GM19328 (cell line): ENCODE measurements at regions not wholly inside any gene's neighbourhood (a gene's known extent, or its start where the extent isn't known, plus 50 kb on each side); places are given as distances from the start of the nearest gene placed in this dataset.
"Not testable (repeated sequence)": the region's sequence is repeated elsewhere in the genome, so short reads cannot be mapped to it uniquely, and the experiment has no call there.

ENCODE experiments used
- ATAC-seq: cut with Tn5 transposase; IDR thresholded peaks from one replicate; pipeline ENCODE4 v1.9.1; 2021; ENCODE audit warnings: mild to moderate bottlenecking, moderate library complexity; ENCODE audit not compliant: unreplicated experiment

- no peak for ATAC-seq
These were observed 235.6 kb upstream of the RPS23 start for GRCh38 chr5:82513738-82514137.

GRCh38 chr5:82512025-82512424 lies 233.9 kb upstream of the RPS23 start:
- ATAC-seq: no peak

- ATAC-seq: no peak
These were observed 233.0 kb upstream of the RPS23 start for GRCh38 chr5:82511134-82511533.

GRCh38 chr5:82509762-82510161 lies 231.6 kb upstream of the RPS23 start:
- ATAC-seq: no peak

GRCh38 chr5:82506390-82506789 lies 228.2 kb upstream of the RPS23 start:
- not testable (repeated sequence) for ATAC-seq

- ATAC-seq: no peak
These were observed 221.6 kb upstream of the RPS23 start for GRCh38 chr5:82499725-82500244.

GRCh38 chr5:82497242-82497641 lies 219.1 kb upstream of the RPS23 start:
- ATAC-seq: no peak

- no peak for ATAC-seq
These were observed 216.8 kb upstream of the RPS23 start for GRCh38 chr5:82494942-82495341.

- no peak for ATAC-seq
These were observed 215.1 kb upstream of the RPS23 start for GRCh38 chr5:82493221-82493620.

GRCh38 chr5:82491397-82491796 lies 213.2 kb upstream of the RPS23 start:
- no peak for ATAC-seq

GRCh38 chr5:82489683-82490082 lies 211.5 kb upstream of the RPS23 start:
- ATAC-seq: no peak

GRCh38 chr5:82487131-82487530 lies 209.0 kb upstream of the RPS23 start:
- no peak for ATAC-seq

- ATAC-seq: no peak
These were observed 202.2 kb upstream of the RPS23 start for GRCh38 chr5:82480331-82480730.

GRCh38 chr5:82476155-82476554 lies 198.0 kb upstream of the RPS23 start:
- no peak for ATAC-seq

GRCh38 chr5:82473262-82473661 lies 195.1 kb upstream of the RPS23 start:
- ATAC-seq: no peak

GRCh38 chr5:82470185-82470994 lies 192.2 kb upstream of the RPS23 start:
- no peak for ATAC-seq

- ATAC-seq: no peak
These were observed 188.9 kb upstream of the RPS23 start for GRCh38 chr5:82466986-82467561.

- ATAC-seq: no peak
These were observed 187.1 kb upstream of the RPS23 start for GRCh38 chr5:82465235-82465634.

GRCh38 chr5:82459626-82460025 lies 181.5 kb upstream of the RPS23 start:
- no peak for ATAC-seq

GRCh38 chr5:82455317-82455716 lies 177.2 kb upstream of the RPS23 start:
- not testable (repeated sequence) for ATAC-seq

GRCh38 chr5:82448374-82448773 lies 170.2 kb upstream of the RPS23 start:
- no peak for ATAC-seq

- ATAC-seq: no peak
These were observed 169.8 kb upstream of the RPS23 start for GRCh38 chr5:82447913-82448312.
